ENCODE measurements at regions not wholly inside any gene's neighbourhood (a gene's known extent, or its start where the extent isn't known, plus 50 kb on each side); places are given as distances from the start of the nearest gene placed in this dataset.
"Not testable (repeated sequence)": the region's sequence is repeated elsewhere in the genome, so short reads cannot be mapped to it uniquely, and the experiment has no call there.

DNA sequence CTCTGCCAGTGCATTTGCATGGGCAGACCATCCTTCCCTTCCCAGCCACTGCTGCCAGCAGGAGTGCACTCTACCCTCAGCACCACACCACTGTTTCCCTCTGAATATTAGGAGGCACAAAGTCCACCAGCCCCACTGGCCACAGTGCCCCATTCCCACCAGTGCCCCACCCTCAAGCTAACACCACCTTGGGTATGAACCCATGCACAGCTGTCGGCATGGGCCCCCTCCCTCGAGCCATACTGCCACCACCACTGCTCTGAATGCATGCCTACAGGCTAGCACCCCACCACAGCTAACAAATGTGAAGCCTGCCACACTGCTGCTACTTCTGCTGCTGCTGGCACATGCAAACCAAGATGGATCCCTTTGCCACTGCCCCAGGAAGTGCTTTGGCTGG lies 810.4 kb downstream of the TRAM1L1 start:
- DNase-seq (ENCODE audit: low read depth) = no peak
- TF ChIP-seq CTCF (IDR thresholded peaks at IDR 0.05; ENCODE audit: control insufficient read depth, extremely low read depth, insufficient read depth) = no peak
- H3K4me3 ChIP-seq (ENCODE audit: low read depth, low read length) = no peak overlapping the region

DNA sequence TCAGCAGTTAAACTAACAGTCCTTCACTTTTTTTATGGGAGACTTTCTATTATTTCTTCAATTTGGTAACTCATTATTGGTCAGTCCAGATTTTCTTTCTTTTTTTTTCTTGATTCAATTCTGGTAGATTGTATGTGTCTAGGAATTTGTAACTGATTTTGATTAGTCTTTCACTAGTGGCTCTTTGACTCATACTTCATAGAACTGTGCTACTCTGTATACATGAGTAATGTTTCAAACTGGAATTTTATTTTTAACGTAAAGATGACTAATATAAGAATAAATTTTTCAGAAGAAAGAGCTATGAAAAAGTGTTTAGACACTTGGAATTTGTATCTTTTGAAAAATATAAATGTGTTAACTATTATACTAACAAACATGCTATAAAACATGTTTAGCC lies 813.0 kb downstream of the TRAM1L1 start:
- no peak overlapping the region for H3K4me3 ChIP-seq (ENCODE audit: low read depth, low read length)
- no peak for DNase-seq (ENCODE audit: low read depth)
- no peak for TF ChIP-seq CTCF (IDR thresholded peaks at IDR 0.05; ENCODE audit: control insufficient read depth, extremely low read depth, insufficient read depth)

GRCh38 chr4:116260931-116261330 lies 824.4 kb downstream of the TRAM1L1 start:
- not testable (repeated sequence) for DNase-seq (ENCODE audit: low read depth)

GRCh38 chr4:116244771-116245170 lies 840.6 kb downstream of the TRAM1L1 start:
- DNase-seq (ENCODE audit: low read depth) = no peak
- H3K4me3 ChIP-seq (ENCODE audit: low read depth, low read length) = no peak overlapping the region
- no peak for TF ChIP-seq CTCF (IDR thresholded peaks at IDR 0.05; ENCODE audit: control insufficient read depth, extremely low read depth, insufficient read depth)

More at GRCh38 chr4:116260931-116261330, 824.4 kb downstream of the TRAM1L1 start:
- H3K4me3 ChIP-seq (ENCODE audit: low read depth, low read length) = not testable (repeated sequence)

GRCh38 chr4:116243431-116243830 lies 841.9 kb downstream of the TRAM1L1 start:
- DNase-seq (ENCODE audit: low read depth) = no peak
- TF ChIP-seq CTCF (IDR thresholded peaks at IDR 0.05; ENCODE audit: control insufficient read depth, extremely low read depth, insufficient read depth) = no peak
- no peak overlapping the region for H3K4me3 ChIP-seq (ENCODE audit: low read depth, low read length)

- no peak overlapping the region for H3K4me3 ChIP-seq (ENCODE audit: low read depth, low read length)
- no peak for TF ChIP-seq CTCF (IDR thresholded peaks at IDR 0.05; ENCODE audit: control insufficient read depth, extremely low read depth, insufficient read depth)
- no peak for DNase-seq (ENCODE audit: low read depth)
Measured at GRCh38 chr4:116233971-116234370, 851.4 kb downstream of the TRAM1L1 start.

DNA sequence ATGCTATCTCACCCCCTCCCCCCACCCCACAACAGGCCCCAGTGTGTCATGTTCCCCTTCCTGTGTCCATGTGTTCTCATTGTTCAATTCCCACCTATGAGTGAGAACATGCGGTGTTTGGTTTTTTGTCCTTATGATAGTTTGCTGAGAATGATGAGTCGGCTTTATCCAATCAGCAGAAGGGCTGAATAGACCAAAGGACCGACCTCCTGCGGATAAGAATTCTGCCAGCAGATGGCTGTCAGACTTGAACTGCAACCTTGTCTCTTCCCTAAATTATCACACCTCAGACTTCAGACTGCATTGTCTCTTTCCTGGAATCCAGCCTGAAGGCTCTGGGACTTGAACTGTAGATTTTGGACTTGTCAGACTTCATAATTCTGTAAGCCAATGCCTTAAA lies 853.4 kb downstream of the TRAM1L1 start:
- DNase-seq (ENCODE audit: low read depth) = peak; percentile 6
- peak; percentile 26; the same call in 1 of the 2 replicates for TF ChIP-seq CTCF (IDR thresholded peaks at IDR 0.05; ENCODE audit: control insufficient read depth, extremely low read depth, insufficient read depth)
- not testable (repeated sequence) for H3K4me3 ChIP-seq (ENCODE audit: low read depth, low read length)

Measured in LNCaP clone FGC (cell line).